Common myeloid progenitor, CD34-positive (primary cell): ENCODE measurements at regions not wholly inside any gene's neighbourhood (a gene's known extent, or its start where the extent isn't known, plus 50 kb on each side); places are given as distances from the start of the nearest gene placed in this dataset.

ENCODE experiments used
- CTCF ChIA-PET: fragments of 350-600 bp; sonication (Branson Sonifier 250); formaldehyde crosslinking; loops from one replicate; lab custom pipeline; 2021; ENCODE audit warnings: antibody characterized with exemption; lab: Charles Lee
- POLR2A ChIA-PET: fragments of 350-600 bp; sonication (Branson Sonifier 250); formaldehyde crosslinking; loops from one replicate; lab custom pipeline; 2021; ENCODE audit warnings: antibody characterized with exemption; lab: Charles Lee
- DNase-seq, 3 donors: peaks; one replicate each; pipeline versions ENCODE4 v3.0.0 to v3.0.0-alpha.2; 2013
- H3K27ac ChIP-seq, 2 experiments: 1 replicate in 1 of 2; 2 replicates in 1 of 2; pipeline ENCODE4 v1.7.0; 2013; ENCODE audit warnings: inconsistent platforms in 2 of 2, low read length in 2 of 2, mild to moderate bottlenecking in 2 of 2, low read depth in 1 of 2, moderate library complexity in 1 of 2; ENCODE audit not compliant: severe bottlenecking in 2 of 2, insufficient read depth in 1 of 2, poor library complexity in 1 of 2
- H3K27me3 ChIP-seq, 5 experiments: replicated peaks in 2 of 5; 1 replicate in 3 of 5; 2 replicates in 2 of 5; pipeline versions ENCODE4 v1.6.1 to v1.7.0; 2013; ENCODE audit warnings: low read length in 4 of 5, mild to moderate bottlenecking in 2 of 5, moderate library complexity in 2 of 5, inconsistent platforms in 1 of 5; ENCODE audit not compliant: insufficient read depth in 5 of 5, control insufficient read depth in 4 of 5
- H3K36me3 ChIP-seq, 4 experiments: 1 replicate in 2 of 4; 2 replicates in 2 of 4; pipeline versions ENCODE4 v1.6.1 to v1.7.0; 2013; ENCODE audit warnings: low read length in 3 of 4, control low read depth in 1 of 4, mild to moderate bottlenecking in 1 of 4; ENCODE audit not compliant: control insufficient read depth in 4 of 4, insufficient read depth in 4 of 4
- H3K4me1 ChIP-seq, 4 experiments: 1 replicate in 3 of 4; 2 replicates in 1 of 4; pipeline versions ENCODE4 v1.6.1 to v1.7.1; 2013; ENCODE audit warnings: low read length in 3 of 4, mild to moderate bottlenecking in 3 of 4, control low read depth in 1 of 4, inconsistent platforms in 1 of 4, moderate library complexity in 1 of 4; ENCODE audit not compliant: control insufficient read depth in 4 of 4, insufficient read depth in 4 of 4; ENCODE audit errors: control extremely low read depth in 1 of 4
- H3K4me3 ChIP-seq, 7 experiments: 1 replicate in 4 of 7; 2 replicates in 3 of 7; pipeline versions ENCODE4 v1.5.1 to v1.7.0; 2013; ENCODE audit warnings: mild to moderate bottlenecking in 7 of 7, low read length in 6 of 7, moderate library complexity in 6 of 7, inconsistent platforms in 2 of 7, low read depth in 2 of 7, control low read depth in 1 of 7; ENCODE audit not compliant: insufficient read depth in 4 of 7, control insufficient read depth in 1 of 7; ENCODE audit errors: extremely low read depth in 1 of 7
- H3K9me3 ChIP-seq, 5 experiments: 1 replicate in 4 of 5; 2 replicates in 1 of 5; pipeline versions ENCODE4 v1.6.1 to v1.7.1; 2013; ENCODE audit warnings: low read length in 4 of 5, mild to moderate bottlenecking in 2 of 5, inconsistent platforms in 1 of 5, low read depth in 1 of 5, moderate library complexity in 1 of 5; ENCODE audit not compliant: control insufficient read depth in 4 of 5, insufficient read depth in 2 of 5; ENCODE audit errors: control extremely low read depth in 1 of 5
- WGBS: methylation state at CpG from one replicate; pipeline ENCODE4 v1.1.5; 2013; ENCODE audit not compliant: insufficient coverage; 5-methylcytosine and 5-hydroxymethylcytosine counted together

- DNase-seq: no peak
- Histone ChIP-seq H3K4me3 (no peak overlapping the region), H3K9me3 (no peaks in the 10 kb centered on the region), H3K27me3 (peaks cover 0 to 3% (median 0%) of the 10 kb centered on the region in 5 experiments), H3K4me1 (no peaks in the 10 kb centered on the region), H3K36me3 (no peaks in the 10 kb centered on the region), H3K27ac (no peak overlapping the region)
- CTCF ChIA-PET: no interaction called here
- WGBS: 53% methylated on average over 2 of the region's 2 CpGs
- POLR2A ChIA-PET: no interaction called here
These were observed 332.2 kb downstream of the DHX15 start for GRCh38 chr4:24252121-24252520.

- DNase-seq: no peak
- POLR2A ChIA-PET: no interaction called here
- no peaks in the 10 kb centered on the region for H3K9me3 ChIP-seq
- no peaks in the 10 kb centered on the region for H3K36me3 ChIP-seq
- no peaks in the 10 kb centered on the region for H3K4me1 ChIP-seq
- H3K4me3 ChIP-seq: no peak overlapping the region
- H3K27ac ChIP-seq: no peak overlapping the region
- WGBS: 100% methylated on average over 1 of the region's 2 CpGs
- peaks cover 0 to 2% (median 0%) of the 10 kb centered on the region in 5 experiments for H3K27me3 ChIP-seq
- CTCF ChIA-PET: no interaction called here
These were observed 332.8 kb downstream of the DHX15 start for GRCh38 chr4:24251589-24251988.

DNA sequence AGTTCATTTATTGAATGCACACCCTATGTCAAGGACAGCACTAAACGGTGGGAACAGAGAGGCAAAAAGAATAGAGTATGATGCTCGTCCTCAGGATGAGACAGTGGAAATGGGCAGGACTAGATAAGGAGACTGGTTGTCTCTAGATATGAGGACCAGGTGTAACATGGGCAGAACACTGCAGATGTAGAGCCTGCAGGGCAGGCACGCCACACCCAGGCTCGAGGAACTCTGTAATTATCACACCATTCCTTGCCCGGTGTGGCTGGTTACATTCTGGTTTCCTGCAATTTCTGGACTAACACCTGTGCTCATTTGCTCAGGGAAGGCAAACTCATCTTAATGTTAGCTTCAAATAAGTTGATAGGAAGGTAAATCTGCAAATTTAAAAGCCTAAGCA, 334.4 kb downstream of the DHX15 start:
- no peak for DNase-seq
- Histone ChIP-seq H3K36me3 (no peaks in the 10 kb centered on the region), H3K4me1 (no peaks in the 10 kb centered on the region), H3K4me3 (no peak overlapping the region), H3K27ac (no peak overlapping the region), H3K27me3 (peaks cover 0 to 2% (median 0%) of the 10 kb centered on the region in 5 experiments), H3K9me3 (no peaks in the 10 kb centered on the region)
- 75% methylated on average over 5 of the region's 5 CpGs for WGBS
- CTCF ChIA-PET: no interaction called here
- POLR2A ChIA-PET: no interaction called here

DNA sequence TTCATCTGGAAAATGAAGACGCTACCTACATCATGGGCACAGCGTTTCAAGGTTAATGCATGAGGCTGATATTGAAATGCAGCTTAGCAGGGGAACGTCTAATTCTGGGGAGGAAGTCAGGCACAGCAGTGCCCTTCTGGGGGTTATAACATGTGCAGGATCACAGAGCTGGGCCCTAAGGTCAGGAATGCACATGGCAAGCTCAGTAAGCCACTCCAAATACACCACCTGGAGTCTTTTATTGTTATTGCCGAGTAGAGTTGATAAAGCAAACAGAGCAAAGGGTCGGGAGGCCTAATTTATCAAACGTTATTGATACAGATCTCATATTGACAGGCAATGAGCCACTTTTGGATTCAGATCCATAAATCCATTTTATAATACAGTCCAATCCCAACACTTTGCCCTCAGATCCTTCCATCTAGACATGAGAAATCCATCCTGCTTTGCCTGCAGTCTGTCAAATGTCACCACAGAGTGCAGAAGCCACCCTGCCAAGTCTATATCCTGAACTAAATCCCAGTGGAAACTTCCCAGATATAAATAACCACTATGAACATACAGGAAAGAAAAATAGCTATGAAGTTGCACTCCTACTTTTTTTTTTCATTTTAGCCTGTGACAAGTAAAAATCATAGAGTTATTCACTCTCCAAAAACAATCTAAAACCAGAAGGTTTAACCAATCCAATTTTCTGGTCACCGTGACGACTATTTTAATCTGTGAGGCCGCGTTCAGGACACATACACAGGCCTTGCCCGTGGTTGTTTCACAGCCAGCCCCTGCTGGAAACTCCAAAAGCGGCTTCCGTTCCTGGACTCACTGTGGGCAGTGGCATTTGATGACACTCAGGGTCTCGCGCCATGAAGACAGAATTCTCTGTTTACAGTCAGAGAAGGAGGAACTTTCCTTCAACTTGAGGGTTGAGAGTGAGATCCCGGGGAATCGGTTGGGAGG, 335.4 kb downstream of the DHX15 start:
- Histone ChIP-seq H3K27me3 (no peaks in the 10 kb centered on the region), H3K4me1 (no peaks in the 10 kb centered on the region), H3K4me3 (no peak overlapping the region), H3K27ac (no peak overlapping the region), H3K36me3 (no peaks in the 10 kb centered on the region), H3K9me3 (no peaks in the 10 kb centered on the region)
- DNase-seq: no peak
- ChIA-PET POLR2A (no interaction called here), CTCF (interaction anchor here (0.7 kb wide), 1 partner anchor 28 kb away, joined by 3 read pairs; no protein-coding TSS in a partner anchor)
- 79% methylated on average over 16 of the region's 17 CpGs for WGBS

DNA sequence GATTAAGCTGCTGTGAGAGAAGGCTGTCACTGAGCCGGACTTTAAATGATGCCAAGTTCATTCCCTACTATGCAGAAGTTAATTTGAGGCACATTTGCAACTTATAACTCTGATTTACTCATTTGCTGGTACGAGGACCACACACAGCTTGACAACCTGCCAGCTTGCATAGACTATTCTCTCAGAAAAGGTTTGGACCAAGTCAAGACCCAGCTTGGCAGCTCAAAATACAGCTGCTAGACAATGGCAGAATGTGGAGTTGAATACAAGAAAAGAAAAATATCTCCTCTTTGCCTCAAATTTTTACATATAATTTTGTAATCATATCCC, 338.9 kb downstream of the DHX15 start:
- 96% methylated on average over 2 of the region's 2 CpGs for WGBS
- POLR2A ChIA-PET: no interaction called here
- no peak overlapping the region for H3K4me3 ChIP-seq
- no peaks in the 10 kb centered on the region for H3K27me3 ChIP-seq
- H3K4me1 ChIP-seq: no peaks in the 10 kb centered on the region
- H3K9me3 ChIP-seq: no peaks in the 10 kb centered on the region
- CTCF ChIA-PET: no interaction called here
- no peak for DNase-seq
- no peaks in the 10 kb centered on the region for H3K36me3 ChIP-seq
- no peak overlapping the region for H3K27ac ChIP-seq

- Histone ChIP-seq H3K4me3 (no peak overlapping the region), H3K27ac (no peak overlapping the region), H3K27me3 (no peaks in the 10 kb centered on the region), H3K9me3 (no peaks in the 10 kb centered on the region), H3K36me3 (no peaks in the 10 kb centered on the region), H3K4me1 (no peaks in the 10 kb centered on the region)
- WGBS: 92% methylated on average over 7 of the region's 9 CpGs
- CTCF ChIA-PET: no interaction called here
- POLR2A ChIA-PET: no interaction called here
- DNase-seq: no peak
These were observed 339.5 kb downstream of the DHX15 start for GRCh38 chr4:24244663-24245490.

- H3K4me3 ChIP-seq: no peak overlapping the region
- ChIA-PET CTCF (no interaction called here), POLR2A (no interaction called here)
- H3K36me3 ChIP-seq: no peaks in the 10 kb centered on the region
- no peak for DNase-seq
- no peak overlapping the region for H3K27ac ChIP-seq
- H3K4me1 ChIP-seq: no peaks in the 10 kb centered on the region
- H3K27me3 ChIP-seq: no peaks in the 10 kb centered on the region
- WGBS: no CpG with 5 or more reads among the region's 2 CpGs
- no peaks in the 10 kb centered on the region for H3K9me3 ChIP-seq
These were observed 340.7 kb downstream of the DHX15 start for GRCh38 chr4:24243641-24244040.
